ENCODE measurements at regions not wholly inside any gene's neighbourhood (a gene's known extent, or its start where the extent isn't known, plus 50 kb on each side); places are given as distances from the start of the nearest gene placed in this dataset.

DNA sequence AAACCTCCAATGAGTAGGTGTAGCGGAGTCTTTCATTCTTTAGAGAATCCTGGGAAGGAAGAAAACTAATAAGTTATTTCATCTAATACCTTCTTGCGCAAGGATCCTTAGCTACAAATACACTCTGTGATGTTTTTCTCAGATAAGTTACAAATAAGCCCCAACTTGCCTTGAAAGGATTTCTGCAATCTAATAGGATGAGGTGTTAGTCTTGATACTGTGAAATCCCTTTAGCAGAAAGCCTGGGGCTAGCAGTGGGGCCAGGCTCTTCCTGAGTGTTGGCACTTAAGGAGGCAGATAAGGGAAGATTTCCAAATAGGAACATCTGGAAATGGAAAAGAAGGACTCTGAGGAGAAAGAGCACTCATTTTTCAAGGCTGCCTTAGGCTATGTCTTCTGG is 168.0 kb upstream of the DAB1 start:
- Histone ChIP-seq H3K9me3 (no peaks in the 10 kb centered on the region), H3K27ac (no peak overlapping the region), H3K4me1 (no peaks in the 10 kb centered on the region), H3K27me3 (no peaks in the 10 kb centered on the region), H3K4me3 (no peak overlapping the region), H3K36me3 (no peaks in the 10 kb centered on the region)
- in situ Hi-C loops (cut with MboI; ENCODE audit: low sequenced_read_pairs in 4 of 4), result no loop called here
- intact Hi-C loops (cut with DNase I; ENCODE audit: low total_unique reads), result no loop called here
- TF ChIP-seq POLR2A (IDR thresholded peaks at IDR 0.05), result no peak
- TF ChIP-seq, protein P1, sequence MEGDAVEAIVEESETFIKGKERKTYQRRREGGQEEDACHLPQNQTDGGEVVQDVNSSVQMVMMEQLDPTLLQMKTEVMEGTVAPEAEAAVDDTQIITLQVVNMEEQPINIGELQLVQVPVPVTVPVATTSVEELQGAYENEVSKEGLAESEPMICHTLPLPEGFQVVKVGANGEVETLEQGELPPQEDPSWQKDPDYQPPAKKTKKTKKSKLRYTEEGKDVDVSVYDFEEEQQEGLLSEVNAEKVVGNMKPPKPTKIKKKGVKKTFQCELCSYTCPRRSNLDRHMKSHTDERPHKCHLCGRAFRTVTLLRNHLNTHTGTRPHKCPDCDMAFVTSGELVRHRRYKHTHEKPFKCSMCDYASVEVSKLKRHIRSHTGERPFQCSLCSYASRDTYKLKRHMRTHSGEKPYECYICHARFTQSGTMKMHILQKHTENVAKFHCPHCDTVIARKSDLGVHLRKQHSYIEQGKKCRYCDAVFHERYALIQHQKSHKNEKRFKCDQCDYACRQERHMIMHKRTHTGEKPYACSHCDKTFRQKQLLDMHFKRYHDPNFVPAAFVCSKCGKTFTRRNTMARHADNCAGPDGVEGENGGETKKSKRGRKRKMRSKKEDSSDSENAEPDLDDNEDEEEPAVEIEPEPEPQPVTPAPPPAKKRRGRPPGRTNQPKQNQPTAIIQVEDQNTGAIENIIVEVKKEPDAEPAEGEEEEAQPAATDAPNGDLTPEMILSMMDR (IDR thresholded peaks at IDR 0.05 in 4 of 5, conservative IDR thresholded peaks at IDR 0.05 in 1 of 5), result no peak
- DNase-seq (no peak), ATAC-seq (no peak)

DNA sequence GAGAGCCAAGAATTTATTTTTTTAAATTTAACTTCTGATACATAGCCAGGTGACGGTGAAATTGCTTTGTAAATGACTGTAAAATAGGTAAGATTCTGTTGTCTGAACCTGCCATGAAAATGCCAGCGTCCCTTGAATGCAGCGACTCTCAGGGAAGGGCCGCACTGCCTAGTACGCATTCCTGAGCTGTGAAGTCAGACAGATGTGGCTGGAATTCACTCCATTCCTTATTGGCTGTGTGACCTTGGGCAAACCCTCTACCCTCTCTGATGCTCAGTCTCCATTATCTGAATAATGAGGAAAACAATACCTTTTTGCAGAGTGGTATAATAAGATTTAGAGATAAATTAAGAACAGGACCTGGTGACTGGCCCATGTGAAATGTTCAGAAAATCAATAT is 167.1 kb upstream of the DAB1 start:
- ATAC-seq, result no peak
- intact Hi-C loops (cut with DNase I; ENCODE audit: low total_unique reads) (no loop called here), in situ Hi-C loops (cut with MboI; ENCODE audit: low sequenced_read_pairs in 4 of 4) (no loop called here)
- Histone ChIP-seq H3K27ac (no peak overlapping the region), H3K4me3 (no peak overlapping the region), H3K27me3 (no peaks in the 10 kb centered on the region), H3K36me3 (no peaks in the 10 kb centered on the region), H3K9me3 (no peaks in the 10 kb centered on the region), H3K4me1 (no peaks in the 10 kb centered on the region)
- DNase-seq, result no peak
- TF ChIP-seq POLR2A (IDR thresholded peaks at IDR 0.05), result no peak
- TF ChIP-seq, protein P1 (IDR thresholded peaks at IDR 0.05 in 4 of 5, conservative IDR thresholded peaks at IDR 0.05 in 1 of 5), result no peak

DNA sequence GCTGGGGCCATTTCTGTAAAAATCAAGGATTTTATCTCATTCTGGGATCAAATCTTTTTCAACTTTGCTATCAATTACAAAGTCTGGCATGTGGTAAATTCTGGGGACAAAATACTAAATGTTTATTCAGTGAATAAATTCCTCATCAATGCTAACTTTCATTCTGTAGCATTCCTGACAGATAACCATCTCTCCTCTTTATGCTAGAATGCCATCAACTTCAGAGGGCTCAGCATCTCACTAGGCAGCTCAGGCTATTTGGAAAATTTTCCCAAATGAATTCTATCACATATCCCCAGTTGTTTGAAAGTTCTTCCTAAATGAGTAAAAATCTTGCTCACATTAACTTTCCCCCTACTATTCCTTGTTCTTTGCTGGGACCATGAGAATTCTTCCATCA is 163.0 kb upstream of the DAB1 start:
- H3K4me3 ChIP-seq, result no peak overlapping the region
- in situ Hi-C loops (cut with MboI; ENCODE audit: low sequenced_read_pairs in 4 of 4) (no loop called here), intact Hi-C loops (cut with DNase I; ENCODE audit: low total_unique reads) (no loop called here)
- H3K4me1 ChIP-seq, result no peaks in the 10 kb centered on the region
- no peaks in the 10 kb centered on the region for H3K36me3 ChIP-seq
- TF ChIP-seq POLR2A (IDR thresholded peaks at IDR 0.05), result no peak
- TF ChIP-seq, protein P1 (IDR thresholded peaks at IDR 0.05 in 4 of 5, conservative IDR thresholded peaks at IDR 0.05 in 1 of 5), result no peak
- no peaks in the 10 kb centered on the region for H3K9me3 ChIP-seq
- no peak for ATAC-seq
- H3K27ac ChIP-seq, result no peak overlapping the region
- no peak for DNase-seq
- no peaks in the 10 kb centered on the region for H3K27me3 ChIP-seq

DNA sequence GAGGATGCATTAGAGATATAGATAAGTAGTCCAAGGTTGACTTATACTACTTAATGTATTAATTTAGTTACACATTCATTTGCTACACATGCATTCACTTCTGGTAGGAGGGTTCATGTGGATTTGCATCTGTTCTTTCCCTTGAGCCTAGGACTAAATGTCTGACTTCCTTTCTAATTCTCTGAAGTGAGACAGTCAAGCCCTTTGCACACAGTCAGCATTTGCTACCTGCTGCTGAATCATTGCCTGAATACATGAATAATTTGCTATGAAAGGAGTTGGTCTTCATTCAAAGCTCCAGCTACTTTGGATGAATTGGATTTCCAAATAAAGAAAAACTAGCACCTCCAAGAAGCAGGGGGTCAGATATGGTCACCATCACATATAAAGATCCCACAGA is 154.8 kb upstream of the DAB1 start:
- intact Hi-C loops (cut with DNase I; ENCODE audit: low total_unique reads) (no loop called here), in situ Hi-C loops (cut with MboI; ENCODE audit: low sequenced_read_pairs in 4 of 4) (no loop called here)
- no peak for DNase-seq
- Histone ChIP-seq H3K27me3 (no peaks in the 10 kb centered on the region), H3K9me3 (no peaks in the 10 kb centered on the region), H3K4me1 (no peaks in the 10 kb centered on the region), H3K4me3 (no peak overlapping the region), H3K27ac (no peak overlapping the region), H3K36me3 (no peaks in the 10 kb centered on the region)
- no peak for TF ChIP-seq POLR2A (IDR thresholded peaks at IDR 0.05)
- TF ChIP-seq, protein P1 (IDR thresholded peaks at IDR 0.05 in 4 of 5, conservative IDR thresholded peaks at IDR 0.05 in 1 of 5), result no peak
- ATAC-seq, result no peak

DNA sequence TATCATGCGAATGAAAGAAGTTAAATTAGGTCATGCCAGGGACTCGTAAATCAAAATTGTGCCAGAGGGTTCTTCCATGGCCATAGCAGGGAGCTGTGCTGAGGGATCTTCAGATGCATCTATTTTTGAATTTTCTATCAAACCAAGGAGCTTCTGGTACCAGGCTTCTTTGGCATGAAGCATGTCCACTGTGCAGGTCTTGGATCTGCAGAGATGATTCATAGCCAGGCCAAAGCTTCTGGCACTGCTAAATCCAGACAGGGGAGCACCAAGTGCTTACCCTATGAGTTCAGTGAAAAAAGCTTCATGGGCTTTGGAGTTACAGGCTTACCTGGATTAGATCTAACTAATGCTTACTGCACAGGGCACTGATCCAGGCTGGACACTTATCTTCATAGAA is 154.2 kb upstream of the DAB1 start:
- no peaks in the 10 kb centered on the region for H3K9me3 ChIP-seq
- TF ChIP-seq, protein P1 (IDR thresholded peaks at IDR 0.05 in 4 of 5, conservative IDR thresholded peaks at IDR 0.05 in 1 of 5), result no peak
- no peak for TF ChIP-seq POLR2A (IDR thresholded peaks at IDR 0.05)
- DNase-seq (no peak), ATAC-seq (no peak)
- in situ Hi-C loops (cut with MboI; ENCODE audit: low sequenced_read_pairs in 4 of 4) (no loop called here), intact Hi-C loops (cut with DNase I; ENCODE audit: low total_unique reads) (no loop called here)
- H3K27ac ChIP-seq, result no peak overlapping the region
- no peaks in the 10 kb centered on the region for H3K36me3 ChIP-seq
- no peak overlapping the region for H3K4me3 ChIP-seq
- no peaks in the 10 kb centered on the region for H3K27me3 ChIP-seq
- no peaks in the 10 kb centered on the region for H3K4me1 ChIP-seq
